ENCODE measurements at regions not wholly inside any gene's neighbourhood (a gene's known extent, or its start where the extent isn't known, plus 50 kb on each side); places are given as distances from the start of the nearest gene placed in this dataset.

- no peaks in the 10 kb centered on the region for H3K9me3 ChIP-seq (replicated peaks; ENCODE audit: low read length)
- H3K4me3 ChIP-seq (ENCODE audit: low read length), result no peak overlapping the region
- peaks cover 8% of the 10 kb centered on the region for H3K4me1 ChIP-seq (ENCODE audit: control insufficient read depth, insufficient read depth, low read length)
- no peak overlapping the region for H3K4me2 ChIP-seq (ENCODE audit: low read length)
- H3K27me3 ChIP-seq (ENCODE audit: control insufficient read depth, insufficient read depth, low read length), result peaks cover 54% of the 10 kb centered on the region
- H3K36me3 ChIP-seq (ENCODE audit: insufficient read depth, low read length), result no peaks in the 10 kb centered on the region
- no peak overlapping the region for H3K9ac ChIP-seq (ENCODE audit: low read depth, low read length)
Measured at GRCh38 chr1:50335036-50335435, 88.2 kb downstream of the DMRTA2 start.

GRCh38 chr1:50333595-50333974, 89.7 kb downstream of the DMRTA2 start:
- Histone ChIP-seq H3K27me3 (ENCODE audit: control insufficient read depth, insufficient read depth, low read length) (peaks cover 49% of the 10 kb centered on the region), H3K4me3 (ENCODE audit: low read length) (peak overlapping the region; percentile 69), H3K9me3 (replicated peaks; ENCODE audit: low read length) (no peaks in the 10 kb centered on the region), H3K36me3 (ENCODE audit: insufficient read depth, low read length) (no peaks in the 10 kb centered on the region), H3K4me1 (ENCODE audit: control insufficient read depth, insufficient read depth, low read length) (peaks cover 8% of the 10 kb centered on the region), H3K4me2 (ENCODE audit: low read length) (peak overlapping the region; percentile 95), H3K9ac (ENCODE audit: low read depth, low read length) (no peak overlapping the region)

DNA sequence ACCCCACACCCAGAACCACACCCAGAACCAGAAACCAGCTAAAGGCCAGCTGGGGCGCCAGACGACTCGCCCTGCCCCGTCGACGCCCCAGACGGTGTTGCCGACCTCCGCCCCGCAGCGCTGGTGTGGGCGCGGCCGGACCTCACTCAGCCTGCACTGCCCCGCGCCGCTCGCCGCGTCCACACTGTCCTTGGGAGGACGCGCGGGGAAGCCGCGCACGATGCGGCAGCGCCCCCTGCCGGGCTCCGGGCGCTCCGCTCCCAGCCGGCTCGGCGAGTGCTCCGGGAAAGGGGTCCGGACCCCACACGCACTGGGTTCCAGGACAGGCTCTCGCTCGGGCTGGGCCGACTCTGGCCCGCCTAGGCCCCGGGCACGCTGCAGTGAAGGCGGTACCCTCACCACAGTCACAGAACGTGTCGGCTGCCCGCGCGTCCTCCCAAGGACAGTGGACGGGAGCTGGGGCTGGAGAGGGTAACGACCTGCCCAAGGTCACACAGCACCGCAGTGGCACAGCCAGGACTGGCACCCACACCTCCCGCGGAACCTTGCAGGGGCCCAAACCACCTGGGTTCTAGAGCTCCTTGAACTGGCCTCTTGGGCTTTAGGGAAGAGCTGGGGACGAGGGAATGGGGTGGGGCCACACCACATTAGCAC, 90.2 kb downstream of the DMRTA2 start:
- H3K27me3 ChIP-seq (ENCODE audit: control insufficient read depth, insufficient read depth, low read length), result peaks cover 48% of the 10 kb centered on the region
- H3K4me3 ChIP-seq (ENCODE audit: low read length), result peak overlapping the region; percentile 69
- H3K4me2 ChIP-seq (ENCODE audit: low read length), result peak overlapping the region; percentile 95
- H3K9me3 ChIP-seq (replicated peaks; ENCODE audit: low read length), result no peaks in the 10 kb centered on the region
- no peaks in the 10 kb centered on the region for H3K36me3 ChIP-seq (ENCODE audit: insufficient read depth, low read length)
- no peak overlapping the region for H3K9ac ChIP-seq (ENCODE audit: low read depth, low read length)
- peaks cover 8% of the 10 kb centered on the region for H3K4me1 ChIP-seq (ENCODE audit: control insufficient read depth, insufficient read depth, low read length)

GRCh38 chr1:50329332-50329932, 93.8 kb downstream of the DMRTA2 start:
- Histone ChIP-seq H3K27me3 (ENCODE audit: control insufficient read depth, insufficient read depth, low read length) (peaks cover 31% of the 10 kb centered on the region), H3K9me3 (replicated peaks; ENCODE audit: low read length) (no peaks in the 10 kb centered on the region), H3K4me1 (ENCODE audit: control insufficient read depth, insufficient read depth, low read length) (peaks cover 8% of the 10 kb centered on the region), H3K4me2 (ENCODE audit: low read length) (no peak overlapping the region), H3K4me3 (ENCODE audit: low read length) (no peak overlapping the region), H3K36me3 (ENCODE audit: insufficient read depth, low read length) (no peaks in the 10 kb centered on the region), H3K9ac (ENCODE audit: low read depth, low read length) (no peak overlapping the region)

- Histone ChIP-seq H3K4me1 (ENCODE audit: control insufficient read depth, insufficient read depth, low read length) (peaks cover 8% of the 10 kb centered on the region), H3K9ac (ENCODE audit: low read depth, low read length) (no peak overlapping the region), H3K4me3 (ENCODE audit: low read length) (no peak overlapping the region), H3K4me2 (ENCODE audit: low read length) (no peak overlapping the region), H3K27me3 (ENCODE audit: control insufficient read depth, insufficient read depth, low read length) (peaks cover 22% of the 10 kb centered on the region), H3K9me3 (replicated peaks; ENCODE audit: low read length) (no peaks in the 10 kb centered on the region), H3K36me3 (ENCODE audit: insufficient read depth, low read length) (no peaks in the 10 kb centered on the region)
Measured at GRCh38 chr1:50328552-50328951, 94.7 kb downstream of the DMRTA2 start.

- H3K4me2 ChIP-seq (ENCODE audit: low read length), result no peak overlapping the region
- no peak overlapping the region for H3K9ac ChIP-seq (ENCODE audit: low read depth, low read length)
- peaks cover 4% of the 10 kb centered on the region for H3K27me3 ChIP-seq (ENCODE audit: control insufficient read depth, insufficient read depth, low read length)
- no peak overlapping the region for H3K4me3 ChIP-seq (ENCODE audit: low read length)
- no peaks in the 10 kb centered on the region for H3K4me1 ChIP-seq (ENCODE audit: control insufficient read depth, insufficient read depth, low read length)
- no peaks in the 10 kb centered on the region for H3K9me3 ChIP-seq (replicated peaks; ENCODE audit: low read length)
- H3K36me3 ChIP-seq (ENCODE audit: insufficient read depth, low read length), result no peaks in the 10 kb centered on the region
Measured at GRCh38 chr1:50326026-50326425, 97.2 kb downstream of the DMRTA2 start.

DNA sequence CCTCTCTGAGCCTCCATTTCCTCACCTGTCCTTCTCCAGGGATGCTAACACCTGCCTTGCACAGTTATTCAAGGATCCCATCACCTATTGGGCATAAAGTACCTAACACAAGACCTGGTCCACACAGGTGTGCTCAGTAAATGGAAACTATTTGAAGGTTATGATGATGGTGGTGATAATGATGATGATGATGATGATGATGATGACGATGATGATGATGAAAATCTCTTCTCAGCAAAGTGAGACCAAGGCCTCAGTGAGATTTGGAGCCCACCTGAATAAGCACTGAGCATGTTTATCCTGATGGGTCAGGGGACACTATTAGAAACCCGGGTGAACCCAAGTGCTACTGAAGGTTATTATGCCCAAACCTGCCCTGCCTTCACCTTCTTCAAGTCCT, 100.7 kb downstream of the DMRTA2 start:
- no peaks in the 10 kb centered on the region for H3K4me1 ChIP-seq (ENCODE audit: control insufficient read depth, insufficient read depth, low read length)
- H3K36me3 ChIP-seq (ENCODE audit: insufficient read depth, low read length), result no peaks in the 10 kb centered on the region
- H3K27me3 ChIP-seq (ENCODE audit: control insufficient read depth, insufficient read depth, low read length), result no peaks in the 10 kb centered on the region

DNA sequence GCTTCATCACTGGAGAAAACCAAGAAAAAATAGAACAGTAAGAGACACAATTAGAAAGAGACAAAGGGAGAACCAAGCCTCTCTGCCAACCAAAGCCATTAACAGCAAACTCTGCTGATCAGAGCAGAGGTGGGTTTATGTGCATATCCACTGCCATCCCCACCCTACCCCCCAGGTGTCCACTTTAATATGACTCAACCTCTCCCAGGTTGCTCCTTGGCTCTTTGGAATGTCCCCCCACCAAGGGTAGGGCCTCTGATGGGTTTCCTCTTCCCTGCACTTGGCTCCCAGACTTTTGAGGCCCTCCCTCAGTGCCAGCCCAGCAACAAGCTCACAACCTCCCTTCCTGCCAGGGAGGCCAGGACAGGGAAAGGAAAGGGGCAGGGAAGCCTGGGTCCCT, 104.8 kb downstream of the DMRTA2 start:
- no peaks in the 10 kb centered on the region for H3K36me3 ChIP-seq (ENCODE audit: insufficient read depth, low read length)

More for the DNA sequence above, 100.7 kb downstream of the DMRTA2 start:
- Histone ChIP-seq H3K4me3 (ENCODE audit: low read length) (no peak overlapping the region), H3K4me2 (ENCODE audit: low read length) (no peak overlapping the region), H3K9me3 (replicated peaks; ENCODE audit: low read length) (no peaks in the 10 kb centered on the region), H3K9ac (ENCODE audit: low read depth, low read length) (no peak overlapping the region)

DNA sequence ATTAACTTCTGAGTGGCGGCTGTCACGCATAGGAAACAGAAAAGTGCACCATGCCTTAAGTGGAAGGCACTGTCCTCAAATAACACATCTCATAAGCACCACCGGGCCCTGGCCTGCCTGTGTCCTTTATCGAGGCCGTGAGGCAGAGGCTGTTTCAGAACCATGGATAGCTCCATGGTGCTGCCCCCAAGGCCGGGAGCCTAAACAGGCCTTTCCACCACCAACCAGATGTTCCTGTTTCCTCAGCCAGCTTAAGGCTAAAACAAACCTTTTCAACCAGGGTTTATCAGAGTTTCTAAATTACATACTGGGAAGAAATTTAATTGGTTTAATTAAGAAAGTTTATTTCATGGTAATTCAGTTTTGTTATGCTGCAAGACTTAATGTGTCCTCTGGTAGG, 114.4 kb downstream of the DMRTA2 start:
- no peaks in the 10 kb centered on the region for H3K4me1 ChIP-seq (ENCODE audit: control insufficient read depth, insufficient read depth, low read length)
- no peak overlapping the region for H3K4me2 ChIP-seq (ENCODE audit: low read length)

More for the DNA sequence above, 104.8 kb downstream of the DMRTA2 start:
- H3K9me3 ChIP-seq (replicated peaks; ENCODE audit: low read length), result no peaks in the 10 kb centered on the region
- no peaks in the 10 kb centered on the region for H3K27me3 ChIP-seq (ENCODE audit: control insufficient read depth, insufficient read depth, low read length)
- H3K4me3 ChIP-seq (ENCODE audit: low read length), result no peak overlapping the region
- no peaks in the 10 kb centered on the region for H3K4me1 ChIP-seq (ENCODE audit: control insufficient read depth, insufficient read depth, low read length)
- H3K9ac ChIP-seq (ENCODE audit: low read depth, low read length), result no peak overlapping the region
- H3K4me2 ChIP-seq (ENCODE audit: low read length), result no peak overlapping the region

DNA sequence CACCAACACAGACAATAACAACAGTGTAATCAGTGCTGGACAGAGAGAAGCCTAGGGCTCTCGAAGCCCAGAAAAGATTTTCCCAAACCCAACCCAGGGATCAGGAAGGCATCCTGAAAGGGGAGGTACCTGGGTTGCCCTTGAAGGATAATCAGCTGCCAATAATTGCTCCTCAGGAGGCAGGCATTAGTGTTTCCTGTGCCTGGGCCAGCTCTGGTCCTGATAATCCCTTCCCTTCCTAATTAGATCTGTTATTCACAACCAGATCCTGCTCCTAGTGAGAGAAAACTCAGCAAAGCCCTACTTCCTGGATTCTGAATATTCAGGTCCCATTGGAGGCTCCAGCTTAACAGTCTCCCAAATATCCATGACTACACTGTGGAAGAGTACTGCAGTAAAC, 117.4 kb downstream of the DMRTA2 start:
- no peaks in the 10 kb centered on the region for H3K4me1 ChIP-seq (ENCODE audit: control insufficient read depth, insufficient read depth, low read length)
- H3K4me3 ChIP-seq (ENCODE audit: low read length), result no peak overlapping the region
- no peak overlapping the region for H3K4me2 ChIP-seq (ENCODE audit: low read length)
- H3K27me3 ChIP-seq (ENCODE audit: control insufficient read depth, insufficient read depth, low read length), result no peaks in the 10 kb centered on the region
- no peaks in the 10 kb centered on the region for H3K36me3 ChIP-seq (ENCODE audit: insufficient read depth, low read length)
- no peak overlapping the region for H3K9ac ChIP-seq (ENCODE audit: low read depth, low read length)
- no peaks in the 10 kb centered on the region for H3K9me3 ChIP-seq (replicated peaks; ENCODE audit: low read length)

More for the DNA sequence above, 114.4 kb downstream of the DMRTA2 start:
- Histone ChIP-seq H3K9me3 (replicated peaks; ENCODE audit: low read length) (no peaks in the 10 kb centered on the region), H3K4me3 (ENCODE audit: low read length) (no peak overlapping the region), H3K36me3 (ENCODE audit: insufficient read depth, low read length) (no peaks in the 10 kb centered on the region), H3K27me3 (ENCODE audit: control insufficient read depth, insufficient read depth, low read length) (no peaks in the 10 kb centered on the region), H3K9ac (ENCODE audit: low read depth, low read length) (no peak overlapping the region)

- Histone ChIP-seq H3K9ac (ENCODE audit: low read depth, low read length) (no peak overlapping the region), H3K36me3 (ENCODE audit: insufficient read depth, low read length) (no peaks in the 10 kb centered on the region), H3K4me1 (ENCODE audit: control insufficient read depth, insufficient read depth, low read length) (no peaks in the 10 kb centered on the region), H3K27me3 (ENCODE audit: control insufficient read depth, insufficient read depth, low read length) (no peaks in the 10 kb centered on the region), H3K4me3 (ENCODE audit: low read length) (no peak overlapping the region), H3K4me2 (ENCODE audit: low read length) (no peak overlapping the region), H3K9me3 (replicated peaks; ENCODE audit: low read length) (no peaks in the 10 kb centered on the region)
Measured at GRCh38 chr1:50300297-50300696, 122.9 kb downstream of the DMRTA2 start.

DNA sequence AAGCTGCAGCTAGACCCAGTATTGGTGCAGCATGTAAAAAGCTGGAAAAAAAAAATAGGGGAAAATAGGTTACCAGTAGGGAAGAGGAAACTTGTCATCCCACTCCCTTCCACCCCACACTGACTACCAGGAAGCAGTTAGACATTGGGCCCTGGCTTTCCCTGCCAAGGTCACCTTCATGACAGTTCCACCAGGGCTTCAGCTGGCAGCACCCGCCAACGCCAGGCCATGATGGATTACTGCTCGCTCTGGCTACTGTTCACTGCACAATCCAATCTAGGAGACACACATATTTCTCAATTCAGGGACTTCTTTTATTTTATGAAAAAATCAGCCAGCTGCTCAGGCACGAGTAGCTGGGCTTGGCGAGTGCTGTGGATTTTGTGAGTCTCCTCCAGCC, 127.7 kb downstream of the DMRTA2 start:
- Histone ChIP-seq H3K36me3 (ENCODE audit: insufficient read depth, low read length) (no peaks in the 10 kb centered on the region), H3K4me2 (ENCODE audit: low read length) (no peak overlapping the region), H3K9ac (ENCODE audit: low read depth, low read length) (no peak overlapping the region), H3K4me1 (ENCODE audit: control insufficient read depth, insufficient read depth, low read length) (no peaks in the 10 kb centered on the region), H3K9me3 (replicated peaks; ENCODE audit: low read length) (no peaks in the 10 kb centered on the region), H3K4me3 (ENCODE audit: low read length) (no peak overlapping the region), H3K27me3 (ENCODE audit: control insufficient read depth, insufficient read depth, low read length) (no peaks in the 10 kb centered on the region)

Data from skeletal muscle satellite cell (primary cell).